ENCODE measurements at regions not wholly inside any gene's neighbourhood (a gene's known extent, or its start where the extent isn't known, plus 50 kb on each side); places are given as distances from the start of the nearest gene placed in this dataset.

GRCh38 chr4:10898072-10898471, 213.5 kb upstream of the CLNK start:
- no peaks in the 10 kb centered on the region for H4K20me1 ChIP-seq (ENCODE audit: insufficient read depth)
- no peak for DNase-seq
- no peaks in the 10 kb centered on the region for H3K36me3 ChIP-seq (replicated peaks in 1 of 2; ENCODE audit: control insufficient read depth in 1 of 2, insufficient read depth in 2 of 2, low read length in 1 of 2)
- H3K27ac ChIP-seq (ENCODE audit: low read depth in 2 of 2, low read length in 1 of 2) = no peak overlapping the region
- H3K4me2 ChIP-seq = no peak overlapping the region
- H3K4me1 ChIP-seq (ENCODE audit: control insufficient read depth in 1 of 2, insufficient read depth in 2 of 2, low read depth in 1 of 2, low read length in 1 of 2) = no peaks in the 10 kb centered on the region
- no peak overlapping the region for H3K9ac ChIP-seq
- ChIA-PET POLR2A (no interaction called here), CTCF (no interaction called here)
- no peak for TF ChIP-seq MAX (IDR thresholded peaks at IDR 0.05; ENCODE audit: low read depth)
- no peak for TF ChIP-seq YY1 (IDR thresholded peaks at IDR 0.05; ENCODE audit: low read depth)
- no peak for TF ChIP-seq RAD21 (IDR thresholded peaks at IDR 0.05; ENCODE audit: low read length)
- TF ChIP-seq GABPA (IDR thresholded peaks at IDR 0.05; ENCODE audit: low read depth) = no peak
- no peak for TF ChIP-seq TCF12 (IDR thresholded peaks at IDR 0.05)
- TF ChIP-seq MXI1 (IDR thresholded peaks at IDR 0.05; ENCODE audit: low read depth, low read length) = no peak
- no peak for TF ChIP-seq SMC3 (IDR thresholded peaks at IDR 0.05; ENCODE audit: low read depth, low read length)
- TF ChIP-seq NRF1 (IDR thresholded peaks at IDR 0.05; ENCODE audit: low read depth, low read length) = no peak
- TF ChIP-seq CTCF (IDR thresholded peaks at IDR 0.05) = no peak
- TF ChIP-seq GATA2 (CRISPR knock-in tag; IDR thresholded peaks at IDR 0.05) = no peak
- TF ChIP-seq CHD2 (IDR thresholded peaks at IDR 0.05; ENCODE audit: low read length, partially characterized antibody) = no peak
- no peak for TF ChIP-seq NFIC (IDR thresholded peaks at IDR 0.05; ENCODE audit: borderline replicate concordance)
- TF ChIP-seq EP300 (IDR thresholded peaks at IDR 0.05; ENCODE audit: borderline replicate concordance in 1 of 2, low read depth in 1 of 2, low read length in 1 of 2) = no peak
- H3F3A ChIP-seq (replicated peaks; ENCODE audit: insufficient read depth) = no peaks in the 10 kb centered on the region
- H2AFZ ChIP-seq (ENCODE audit: low read depth) = no peak overlapping the region
- no peaks in the 10 kb centered on the region for H3K27me3 ChIP-seq (ENCODE audit: insufficient read depth)
- no peak overlapping the region for H3K4me3 ChIP-seq (ENCODE audit: low read depth in 2 of 2, low read length in 1 of 2)
- H3K79me2 ChIP-seq (ENCODE audit: insufficient read depth) = no peaks in the 10 kb centered on the region
- H3K9me2 ChIP-seq = no peaks in the 10 kb centered on the region
- no peaks in the 10 kb centered on the region for H3K9me3 ChIP-seq
- WGBS (ENCODE audit: low lambda C conversion rate) = 17% methylated on average over 5 of the region's 5 CpGs

GRCh38 chr4:10897076-10897475, 212.5 kb upstream of the CLNK start:
- Histone ChIP-seq H3K27me3 (ENCODE audit: insufficient read depth) (no peaks in the 10 kb centered on the region), H3K9ac (no peak overlapping the region), H3K4me1 (ENCODE audit: control insufficient read depth in 1 of 2, insufficient read depth in 2 of 2, low read depth in 1 of 2, low read length in 1 of 2) (no peaks in the 10 kb centered on the region), H3K4me3 (ENCODE audit: low read depth in 2 of 2, low read length in 1 of 2) (no peak overlapping the region), H3K4me2 (no peak overlapping the region), H2AFZ (ENCODE audit: low read depth) (no peak overlapping the region), H3K9me2 (no peaks in the 10 kb centered on the region), H3K36me3 (replicated peaks in 1 of 2; ENCODE audit: control insufficient read depth in 1 of 2, insufficient read depth in 2 of 2, low read length in 1 of 2) (no peaks in the 10 kb centered on the region), H4K20me1 (ENCODE audit: insufficient read depth) (no peaks in the 10 kb centered on the region), H3F3A (replicated peaks; ENCODE audit: insufficient read depth) (no peaks in the 10 kb centered on the region), H3K79me2 (ENCODE audit: insufficient read depth) (no peaks in the 10 kb centered on the region), H3K9me3 (no peaks in the 10 kb centered on the region), H3K27ac (ENCODE audit: low read depth in 2 of 2, low read length in 1 of 2) (no peak overlapping the region)
- no peak for DNase-seq
- TF ChIP-seq FOXM1 (IDR thresholded peaks at IDR 0.05; ENCODE audit: low read depth) = no peak
- TF ChIP-seq EP300 (IDR thresholded peaks at IDR 0.05; ENCODE audit: borderline replicate concordance in 1 of 2, low read depth in 1 of 2, low read length in 1 of 2) = no peak
- TF ChIP-seq GABPA (IDR thresholded peaks at IDR 0.05; ENCODE audit: low read depth) = no peak
- no peak for TF ChIP-seq GATA2 (CRISPR knock-in tag; IDR thresholded peaks at IDR 0.05)
- no peak for TF ChIP-seq RFX5 (IDR thresholded peaks at IDR 0.05; ENCODE audit: low read length)
- TF ChIP-seq ZBTB33 (IDR thresholded peaks at IDR 0.05; ENCODE audit: borderline replicate concordance, low read depth) = no peak
- TF ChIP-seq MAX (IDR thresholded peaks at IDR 0.05; ENCODE audit: low read depth) = no peak
- TF ChIP-seq USF1 (IDR thresholded peaks at IDR 0.05; ENCODE audit: borderline replicate concordance, low read depth) = no peak
- no peak for TF ChIP-seq RXRA (IDR thresholded peaks at IDR 0.05; ENCODE audit: borderline replicate concordance, low read depth)
- TF ChIP-seq TAF1 (IDR thresholded peaks at IDR 0.05; ENCODE audit: borderline replicate concordance, low read depth, low read length) = no peak
- no peak for TF ChIP-seq USF2 (IDR thresholded peaks at IDR 0.05; ENCODE audit: borderline replicate concordance, low read depth, low read length)
- TF ChIP-seq EZH2phosphoT487 (IDR thresholded peaks at IDR 0.05; ENCODE audit: borderline replicate concordance, low read depth) = no peak
- no peak for TF ChIP-seq SIN3A (IDR thresholded peaks at IDR 0.05; ENCODE audit: borderline replicate concordance, low read depth, low read length)
- TF ChIP-seq YY1 (IDR thresholded peaks at IDR 0.05; ENCODE audit: low read depth) = no peak
- no peak for TF ChIP-seq SMC3 (IDR thresholded peaks at IDR 0.05; ENCODE audit: low read depth, low read length)
- WGBS (ENCODE audit: low lambda C conversion rate) = 6% methylated on average over 5 of the region's 5 CpGs
- CTCF ChIA-PET = no interaction called here
- POLR2A ChIA-PET = no interaction called here

All from SK-N-SH (cell line).